Effector CD4-positive, alpha-beta T cell (primary cell): ENCODE measurements at regions not wholly inside any gene's neighbourhood (a gene's known extent, or its start where the extent isn't known, plus 50 kb on each side); places are given as distances from the start of the nearest gene placed in this dataset.

ENCODE experiments used
- DNase-seq: peaks from one replicate; pipeline ENCODE4 v3.0.0-alpha.2; 2020

DNA sequence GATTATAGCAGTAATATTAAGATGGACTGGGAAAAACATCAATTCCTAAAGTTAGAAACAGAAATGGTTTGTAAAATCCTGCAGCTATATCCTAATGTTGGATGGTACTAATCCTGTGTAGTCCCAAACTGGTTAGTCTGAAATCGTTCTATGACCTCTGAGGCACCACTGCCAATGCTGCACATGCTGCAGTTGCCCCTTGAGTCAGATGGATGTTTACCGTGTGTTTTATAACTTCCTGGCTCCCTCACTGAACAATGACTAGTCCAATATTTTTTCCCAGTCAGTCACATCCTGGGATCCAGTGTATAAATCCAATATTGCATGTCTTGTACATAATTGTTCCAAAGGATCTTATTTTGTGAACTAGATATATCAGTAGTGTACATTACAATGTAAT, 226.7 kb upstream of the PKDCC start:
- DNase-seq = no peak

DNA sequence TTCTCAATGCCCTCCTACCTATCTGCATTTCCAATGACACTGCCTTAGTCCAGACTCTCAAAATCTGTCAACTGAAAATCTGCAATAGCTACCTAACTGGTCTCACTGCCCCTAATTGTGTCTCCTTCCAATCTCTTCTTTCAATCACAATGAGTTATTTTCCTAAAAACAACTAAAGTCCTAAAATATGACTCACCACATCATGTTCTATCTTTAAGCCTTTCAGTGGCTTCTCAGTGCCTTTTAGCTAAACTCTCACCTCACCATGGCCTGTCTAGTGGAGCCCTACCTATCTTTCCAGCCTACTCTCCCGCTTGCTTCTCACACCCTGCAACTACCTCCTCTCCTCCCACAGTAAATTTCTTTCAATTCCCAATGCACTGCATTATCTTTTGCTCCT, 220.9 kb upstream of the PKDCC start:
- DNase-seq = no peak

DNA sequence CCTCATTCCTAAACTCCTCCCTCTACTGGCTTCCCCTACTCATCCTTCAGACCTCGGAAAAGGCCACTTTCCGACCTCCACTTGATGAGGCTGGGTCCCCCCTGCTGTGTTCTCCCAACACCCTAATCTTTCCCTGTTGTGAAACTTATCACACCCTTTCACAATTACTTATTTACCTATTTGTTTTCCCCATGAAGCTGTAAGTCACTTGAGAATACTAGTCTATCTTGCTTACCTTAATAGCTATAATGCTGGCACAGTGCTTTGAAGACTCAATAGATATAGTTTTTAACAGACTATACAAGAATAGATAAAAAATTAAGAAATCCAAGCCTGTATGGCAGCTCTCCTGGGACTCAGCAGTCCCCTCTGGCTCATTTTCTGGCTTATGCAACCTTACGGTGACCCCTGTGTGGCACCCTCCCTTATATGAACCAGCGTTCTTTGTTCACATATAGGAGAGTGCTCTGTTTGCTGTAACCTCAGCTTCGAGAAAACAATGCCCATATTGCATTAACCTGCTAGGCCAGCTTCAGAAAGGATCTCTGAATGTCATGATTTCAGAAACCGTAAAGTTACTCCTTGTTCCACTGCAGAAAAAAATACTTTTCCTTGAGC, 220.4 kb upstream of the PKDCC start:
- DNase-seq = no peak

DNA sequence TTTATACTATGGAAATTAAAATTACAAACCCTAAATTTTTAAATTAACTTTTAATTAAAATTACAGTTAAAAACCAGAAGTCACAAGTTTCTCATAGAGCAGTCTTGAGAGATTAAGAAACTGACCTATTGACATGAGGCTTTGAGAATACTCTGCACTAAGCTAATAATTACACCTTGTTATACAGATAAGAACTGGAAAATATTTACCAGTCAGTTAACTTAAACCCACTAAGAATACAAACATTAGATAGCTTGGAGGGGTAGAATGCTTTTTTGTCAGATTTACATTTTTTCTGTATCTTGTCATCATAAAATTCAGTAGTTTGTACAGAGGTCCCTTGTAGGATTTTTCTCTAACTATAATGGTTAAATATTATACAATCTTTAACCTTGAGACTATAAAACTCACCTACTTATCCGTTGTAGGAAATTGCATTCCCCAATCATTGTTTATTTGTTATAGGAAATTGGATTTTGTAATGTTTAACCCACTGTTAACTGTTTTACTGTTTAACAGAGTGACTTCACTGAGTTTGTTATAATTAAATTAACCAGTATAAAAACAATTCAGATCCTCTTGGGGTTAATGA, 219.7 kb upstream of the PKDCC start:
- no peak for DNase-seq

DNA sequence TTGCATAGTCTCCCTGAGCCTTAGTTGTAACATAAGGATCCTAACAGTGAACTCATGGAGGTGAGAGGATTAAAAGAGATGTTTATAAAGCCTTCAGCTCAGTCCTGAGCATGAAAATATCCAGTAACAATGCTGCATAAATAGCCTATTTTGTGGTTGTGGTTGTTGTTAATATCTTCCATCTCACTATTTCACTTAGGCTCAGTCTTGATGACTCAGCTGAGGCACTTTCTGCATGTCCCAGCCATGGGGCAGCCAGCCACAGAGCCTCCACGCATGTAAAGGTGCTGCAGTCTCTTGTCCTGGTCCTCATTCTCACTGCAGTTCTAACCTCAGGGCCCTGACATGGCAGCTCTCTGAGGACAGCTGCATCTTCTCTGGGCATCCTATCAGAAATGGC, 218.8 kb upstream of the PKDCC start:
- no peak for DNase-seq

DNA sequence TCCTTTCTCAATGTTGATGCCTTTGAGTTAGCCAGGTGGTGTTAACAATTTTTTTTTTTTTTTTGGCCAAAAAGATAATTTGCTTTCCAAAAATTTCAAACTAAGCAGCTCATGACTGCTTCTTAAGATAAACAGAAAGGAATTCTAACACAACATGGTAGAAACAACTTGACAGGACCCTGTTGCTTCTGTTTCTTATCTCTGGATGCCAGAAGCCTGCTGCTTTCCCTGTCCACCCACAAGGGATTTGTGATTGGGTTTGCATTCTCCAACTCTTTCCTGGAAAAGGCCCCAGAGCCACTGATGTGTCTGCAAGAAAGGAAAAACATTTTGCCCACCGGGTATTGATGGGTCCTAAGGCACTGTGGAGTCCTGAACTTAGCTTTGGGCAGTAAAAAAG, 217.2 kb upstream of the PKDCC start:
- DNase-seq = no peak

DNA sequence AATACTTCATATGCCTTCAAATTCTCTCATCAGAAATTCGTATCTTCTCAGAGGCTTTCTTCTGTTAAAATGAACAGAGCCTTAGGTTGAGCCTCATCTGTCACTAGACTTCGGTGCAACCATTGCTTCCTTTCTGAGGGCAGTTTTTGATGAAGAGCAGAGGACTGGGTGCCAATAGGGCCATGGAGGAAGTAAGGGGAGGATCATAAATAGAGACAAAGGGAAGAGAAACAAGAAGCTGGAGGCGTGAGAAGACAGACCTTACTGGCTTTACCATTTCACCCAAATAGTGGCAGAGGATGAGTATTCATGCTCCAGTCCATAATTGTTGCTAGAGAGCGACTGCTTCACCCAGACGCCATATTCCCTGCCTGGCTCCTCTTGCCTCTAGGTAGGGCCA, 215.6 kb upstream of the PKDCC start:
- no peak for DNase-seq

DNA sequence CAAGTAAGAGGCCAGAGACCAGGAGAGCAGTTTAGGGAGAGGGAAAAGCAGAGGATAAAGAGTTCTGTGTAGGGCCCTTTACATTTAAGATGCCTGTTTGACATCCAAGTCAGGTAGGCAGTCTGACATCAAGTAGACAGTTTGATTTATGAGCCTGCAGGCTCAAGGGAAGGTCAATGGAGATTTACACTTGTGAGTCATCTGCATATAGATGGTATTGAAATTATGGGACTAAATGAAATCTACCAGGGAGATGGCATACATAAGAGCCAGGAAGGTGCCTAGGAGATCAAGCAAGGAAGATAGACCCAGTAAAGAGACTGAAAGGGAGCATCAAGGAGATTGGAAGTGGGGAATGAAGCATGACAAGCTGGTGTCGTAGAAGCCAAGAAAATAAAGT, 212.4 kb upstream of the PKDCC start:
- DNase-seq = no peak

DNA sequence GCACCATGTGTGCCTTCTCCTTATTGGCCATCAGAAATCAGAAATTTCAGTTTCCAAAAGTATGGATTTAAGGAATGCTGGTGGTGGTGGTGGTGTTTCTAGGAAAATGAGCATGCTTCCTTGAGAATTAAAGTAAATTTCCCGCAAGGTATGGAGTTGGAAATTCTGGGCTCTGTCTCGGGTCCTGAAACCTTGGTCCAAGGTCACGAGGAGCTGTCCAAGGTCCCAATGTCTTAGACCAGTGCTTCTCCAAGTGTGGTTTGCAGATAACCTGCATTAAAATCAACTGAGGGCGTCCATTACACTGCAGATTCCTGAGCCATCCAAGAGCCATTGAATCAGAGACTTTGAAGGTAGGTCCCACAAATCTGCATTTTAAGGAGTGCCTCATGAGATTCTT, 210.9 kb upstream of the PKDCC start:
- peak; percentile 4 for DNase-seq

DNA sequence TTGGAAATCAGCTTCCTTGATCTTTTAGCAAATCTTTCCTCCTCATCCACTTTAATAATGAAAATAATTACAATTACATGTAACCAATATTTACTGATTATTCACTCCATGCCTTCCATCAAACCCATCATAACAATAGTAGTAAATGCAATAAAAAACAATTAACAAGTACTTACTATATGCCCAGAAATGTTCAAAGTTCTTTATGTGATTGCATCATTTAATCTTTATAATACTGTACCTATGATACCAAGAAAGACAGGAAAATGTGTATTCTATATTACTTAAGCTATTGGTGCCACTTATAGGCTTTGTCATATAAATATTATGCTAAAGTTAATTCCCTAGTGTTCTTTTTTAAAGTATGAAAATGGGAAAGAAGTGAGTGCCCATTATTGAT, 210.2 kb upstream of the PKDCC start:
- DNase-seq = no peak

DNA sequence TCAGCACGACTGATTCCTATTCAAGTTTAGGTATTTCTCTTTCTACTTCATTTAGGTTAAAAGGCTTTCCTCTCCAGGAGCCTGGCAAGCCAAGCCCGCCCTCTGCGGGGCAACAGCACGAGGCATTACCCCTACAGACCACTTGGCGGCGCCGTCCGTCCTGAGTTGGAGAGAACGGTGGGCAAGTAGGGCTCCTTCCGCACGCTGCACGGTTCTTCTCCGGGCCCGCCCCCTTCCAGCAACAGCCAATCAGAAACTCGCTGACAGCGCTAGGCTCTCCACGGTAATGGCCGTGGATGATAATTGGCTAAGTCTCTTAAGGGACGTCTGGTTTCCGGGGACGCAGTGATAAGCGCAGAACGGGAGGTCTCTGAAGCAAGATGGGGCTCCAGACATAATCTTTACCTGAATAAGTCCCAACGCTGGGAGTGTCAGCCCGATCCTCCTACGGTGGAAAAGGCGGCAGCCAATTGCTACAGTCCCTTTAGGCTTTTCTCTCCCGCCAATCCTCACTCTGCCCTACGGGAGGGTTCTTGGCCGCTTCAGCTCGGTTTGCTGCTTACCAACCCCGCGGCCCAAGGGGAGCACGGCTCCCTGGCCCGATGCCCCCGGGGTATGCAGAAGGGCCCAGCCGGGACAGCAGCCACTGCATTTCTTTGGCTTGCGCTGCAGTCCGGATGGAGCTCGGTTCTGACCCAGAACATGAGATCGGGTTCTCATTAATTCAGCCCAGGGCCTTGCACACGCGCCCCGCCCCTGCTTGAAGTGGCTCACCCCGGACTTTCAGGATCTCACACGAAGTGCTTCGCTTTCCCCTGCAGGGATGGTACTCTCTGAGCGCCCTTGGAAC, 206.9 kb upstream of the PKDCC start:
- DNase-seq = peak; percentile 95

DNA sequence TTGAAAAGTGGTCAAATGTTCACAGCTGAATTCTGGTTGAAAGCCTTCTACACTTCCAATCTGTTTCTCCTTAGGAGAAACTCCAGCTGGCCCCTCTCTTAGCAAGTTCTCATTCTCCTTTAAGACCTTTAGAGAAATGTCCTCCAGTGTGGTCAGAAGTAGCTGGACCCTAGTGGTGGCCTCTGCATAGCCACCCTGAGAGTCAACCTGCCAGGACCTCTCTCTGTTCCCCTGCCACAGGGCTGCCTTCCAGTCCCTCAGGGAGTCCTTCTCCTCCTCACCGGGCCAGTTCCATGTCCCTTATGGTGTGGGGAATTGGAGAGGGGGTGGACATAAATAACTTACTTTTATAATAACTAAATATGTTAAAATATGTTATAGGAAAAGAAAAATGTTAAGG, 200.9 kb upstream of the PKDCC start:
- DNase-seq = no peak

DNA sequence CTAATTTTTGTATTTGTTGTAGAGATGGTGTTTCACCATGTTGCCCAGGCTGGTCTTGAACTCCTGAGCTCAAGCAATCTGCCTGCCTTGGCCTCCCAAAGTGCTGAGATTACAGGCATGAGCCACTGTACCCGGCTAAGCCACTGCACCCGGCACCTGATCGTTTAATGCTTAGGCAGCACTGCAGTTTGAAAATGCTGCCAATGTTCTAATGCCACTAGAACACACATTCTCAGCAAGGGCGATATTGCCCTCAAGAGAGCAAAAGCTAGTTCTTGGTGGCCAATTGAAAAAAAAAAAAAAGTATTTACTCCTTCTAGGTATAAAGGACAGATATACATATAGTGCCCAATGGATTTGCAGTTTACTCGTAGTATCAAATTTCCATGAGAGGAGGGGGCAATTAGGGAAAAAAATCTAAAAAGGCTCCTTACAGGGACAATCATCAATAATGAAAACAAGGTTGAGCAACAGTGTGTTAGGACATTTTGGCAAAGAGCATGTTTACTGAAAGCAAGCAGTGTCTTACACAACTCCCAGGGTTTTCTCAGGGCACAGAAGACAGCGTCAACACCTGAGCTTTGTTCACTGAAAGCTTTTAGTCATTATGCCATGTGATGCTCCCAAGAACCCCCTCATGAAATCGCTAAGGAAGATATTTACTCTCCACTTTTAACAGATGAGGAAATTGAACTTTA, 199.9 kb upstream of the PKDCC start:
- no peak for DNase-seq

DNA sequence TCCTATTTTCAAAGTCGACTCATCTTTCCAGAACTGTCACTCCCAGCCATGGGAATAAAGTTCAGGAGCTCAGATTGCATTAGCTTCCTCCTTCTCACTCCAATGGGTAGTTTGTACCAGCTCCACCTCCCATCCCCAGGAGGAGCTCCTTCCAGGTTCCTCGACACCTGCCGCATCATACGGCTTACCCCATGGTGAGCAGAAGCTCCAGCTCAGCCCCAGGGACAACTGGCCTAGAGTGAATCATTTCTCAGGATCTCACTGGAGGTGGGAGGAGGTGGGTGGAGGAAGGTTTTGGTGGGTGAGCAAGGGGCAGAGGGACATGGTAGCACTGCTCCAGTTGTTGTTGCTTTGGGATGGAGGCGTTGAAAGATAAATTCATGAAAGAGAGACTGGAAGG, 196.3 kb upstream of the PKDCC start:
- DNase-seq = no peak

DNA sequence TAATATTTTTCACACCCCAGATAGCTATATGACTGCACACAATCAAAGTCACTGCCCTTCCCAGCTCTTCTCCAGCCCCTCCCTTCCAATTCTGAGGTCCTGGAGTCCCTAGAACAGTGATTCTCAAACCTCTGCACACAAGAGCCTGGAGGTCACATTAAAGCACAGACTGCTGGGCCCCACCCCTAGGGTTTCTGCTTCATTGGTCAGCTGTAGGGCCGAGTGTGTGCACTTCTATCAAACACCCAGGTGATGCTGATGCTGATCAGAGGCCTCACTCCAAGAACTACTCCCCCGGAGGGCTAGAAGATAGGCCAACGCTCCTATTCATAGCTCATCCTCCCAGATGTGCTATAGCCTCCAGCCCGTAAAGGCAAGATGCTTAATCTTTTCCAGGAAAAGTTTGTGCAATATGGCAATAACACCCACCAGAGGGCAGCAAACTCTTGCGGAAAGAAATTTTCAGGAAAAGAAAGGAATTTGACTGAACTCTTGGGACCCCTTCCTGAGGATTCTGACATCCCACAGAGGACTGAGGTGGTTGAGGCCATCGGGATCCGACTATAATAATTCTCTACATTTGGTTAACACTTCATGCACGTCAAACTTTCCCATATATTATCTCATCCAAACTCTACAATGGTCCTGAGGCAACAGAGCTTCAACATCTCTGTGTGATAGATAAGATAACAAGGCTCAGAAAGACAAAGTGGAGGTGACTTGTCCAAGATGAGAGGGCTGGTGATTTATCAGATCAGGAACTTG, 194.2 kb upstream of the PKDCC start:
- no peak for DNase-seq

DNA sequence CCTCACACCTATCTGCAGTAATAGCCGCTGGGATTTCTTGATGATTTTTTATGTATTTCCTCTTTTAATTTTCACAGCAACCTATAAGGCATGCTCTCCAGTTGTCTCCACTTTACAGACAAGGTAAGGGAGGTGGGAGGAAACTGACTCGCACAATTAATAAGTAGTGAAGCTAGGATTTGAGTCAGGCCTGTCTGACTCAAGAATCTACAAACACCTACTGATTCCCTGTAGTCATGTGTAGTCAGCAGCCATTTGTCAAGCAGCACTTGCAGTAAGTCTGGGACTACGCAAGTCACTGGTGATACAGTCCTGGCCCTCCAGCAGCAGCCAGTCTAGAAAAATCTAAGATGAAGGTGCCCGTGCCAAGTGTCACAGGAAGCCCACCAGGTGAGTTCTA, 193.6 kb upstream of the PKDCC start:
- DNase-seq = no peak

DNA sequence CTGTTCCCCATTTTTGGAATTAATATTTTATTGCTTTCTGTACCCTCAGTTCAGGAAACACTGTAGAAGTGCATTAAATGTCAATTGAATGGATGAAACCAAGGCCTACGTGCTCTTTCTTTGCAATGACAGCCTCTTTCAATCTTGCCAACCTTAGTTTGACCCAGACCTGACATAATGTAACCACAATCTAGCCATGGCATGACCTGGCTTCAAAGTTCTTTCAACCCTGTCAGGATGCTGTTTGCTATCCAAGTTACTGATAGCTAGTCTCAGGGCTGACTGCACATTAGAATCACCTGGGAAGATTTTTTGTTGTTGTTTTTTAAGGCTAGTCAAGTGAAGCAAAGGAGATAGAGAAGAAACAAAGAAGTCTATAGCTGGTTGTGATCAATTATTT, 190.9 kb upstream of the PKDCC start:
- no peak for DNase-seq

DNA sequence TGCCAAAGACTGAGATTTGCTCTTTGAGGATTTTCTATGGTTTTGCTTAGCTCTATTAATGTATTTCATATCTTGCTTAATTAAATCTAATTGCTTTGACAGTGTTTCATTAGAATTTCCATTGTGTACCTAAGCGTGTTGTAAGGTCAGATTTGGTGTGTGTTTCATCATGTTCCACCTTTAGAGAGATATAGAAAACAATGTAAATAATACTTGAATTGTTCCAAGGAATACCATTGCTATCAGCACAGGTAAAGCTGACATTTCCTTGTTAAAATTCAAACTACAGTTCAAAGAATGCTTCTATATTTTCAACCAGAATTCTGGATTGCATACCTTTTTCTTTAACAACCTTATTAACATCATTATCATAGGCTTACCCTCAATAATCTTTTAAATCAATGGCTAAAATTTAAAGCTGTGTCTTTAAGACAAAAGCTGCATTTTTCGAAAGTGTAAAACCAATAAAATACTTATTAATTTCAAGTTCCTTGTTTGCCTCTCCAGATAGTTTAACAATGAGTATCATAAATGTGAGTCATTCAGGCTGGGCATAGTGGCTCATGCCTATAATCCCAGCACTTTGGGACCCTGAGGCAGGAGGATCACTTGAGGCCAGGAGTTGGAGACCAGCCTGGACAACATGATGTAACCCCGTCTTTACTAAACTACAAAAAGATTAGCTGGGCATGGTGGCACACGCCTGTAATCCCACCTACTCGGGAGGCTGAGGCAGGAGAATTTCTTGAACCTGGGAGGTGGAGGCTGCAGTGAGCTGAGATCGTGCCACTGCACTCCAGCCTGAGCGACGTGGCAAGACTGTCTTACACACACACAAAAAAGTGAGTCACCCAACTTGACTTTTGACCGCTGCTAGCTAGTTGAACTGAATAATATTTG, 188.0 kb upstream of the PKDCC start:
- DNase-seq = no peak

DNA sequence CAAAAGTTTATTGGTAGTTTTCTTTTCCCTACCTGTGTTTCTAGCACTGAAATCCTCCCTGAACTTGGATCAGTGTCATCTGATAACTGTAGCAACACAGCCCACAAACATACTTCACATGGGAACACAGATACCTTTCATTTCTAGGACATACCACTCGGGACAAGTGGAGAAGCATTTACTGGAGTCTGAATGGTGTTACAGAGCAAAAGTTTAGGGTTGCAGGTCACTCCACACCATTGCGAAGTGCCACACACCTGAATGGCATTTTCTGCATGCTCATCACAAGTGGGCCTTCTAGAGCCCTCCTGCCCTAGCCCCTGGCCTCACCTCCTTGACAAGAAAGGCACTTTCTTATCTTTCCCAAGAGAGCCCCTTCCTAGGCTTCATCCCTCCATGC, 184.8 kb upstream of the PKDCC start:
- no peak for DNase-seq

DNA sequence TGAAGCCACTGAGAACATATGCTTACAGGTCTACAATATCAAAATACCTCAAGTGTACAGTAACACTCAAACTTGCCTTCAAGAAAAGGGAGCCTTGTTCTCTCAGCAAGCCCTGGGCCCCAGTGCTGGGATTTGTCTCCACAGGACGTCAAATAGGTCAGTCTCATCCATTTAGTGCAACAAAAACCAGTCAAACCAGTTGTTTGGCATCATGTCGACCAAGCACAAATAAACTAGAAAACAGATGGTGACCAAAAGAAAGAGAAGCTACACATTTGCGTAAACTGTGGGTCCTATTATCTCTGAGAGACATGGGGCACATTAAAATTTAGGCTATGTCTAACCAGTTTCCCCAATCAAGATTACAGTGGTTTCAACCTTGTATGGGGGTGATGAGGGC, 182.6 kb upstream of the PKDCC start:
- no peak for DNase-seq

DNA sequence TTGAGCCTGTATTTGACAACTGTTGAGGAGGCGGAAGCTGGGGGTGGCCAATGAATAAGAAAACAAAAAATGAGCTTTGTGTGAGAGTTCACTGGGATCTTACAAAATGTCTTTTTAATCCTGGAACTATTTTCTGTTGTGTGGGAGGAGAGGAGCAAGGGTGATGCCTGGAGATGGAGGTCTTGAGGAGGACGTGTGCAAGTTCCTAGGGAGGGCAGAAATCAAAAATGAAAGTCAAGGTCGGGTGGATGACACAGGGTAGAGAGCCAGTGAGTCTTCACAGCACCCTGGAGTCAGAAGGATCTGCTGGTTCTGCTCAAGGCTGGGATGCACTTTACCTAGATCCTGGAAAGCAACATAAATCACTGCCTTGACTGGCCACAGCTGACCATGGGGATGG, 180.3 kb upstream of the PKDCC start:
- no peak for DNase-seq
